ENCODE measurements at regions not wholly inside any gene's neighbourhood (a gene's known extent, or its start where the extent isn't known, plus 50 kb on each side); places are given as distances from the start of the nearest gene placed in this dataset.

DNA sequence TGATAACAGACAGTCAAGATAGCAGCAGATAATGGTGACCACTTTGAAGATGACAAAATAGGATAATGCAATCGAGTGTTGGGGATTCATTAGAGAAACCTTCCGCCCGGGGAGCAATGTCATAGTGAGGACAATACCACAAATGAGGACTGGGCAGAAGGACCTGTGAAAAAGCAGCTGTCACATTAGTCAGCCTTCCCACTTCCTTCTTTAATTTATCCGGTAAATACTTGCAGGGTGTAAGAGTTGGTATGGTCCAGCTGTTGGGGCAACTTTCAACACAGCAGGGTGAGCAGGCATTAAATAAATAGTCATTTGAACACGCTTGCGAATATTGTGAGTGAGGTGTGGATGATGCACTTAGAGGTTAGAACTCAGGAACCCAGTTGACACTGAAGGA, 132.5 kb upstream of the KIRREL3 start (continued):
- TF ChIP-seq, protein P1, sequence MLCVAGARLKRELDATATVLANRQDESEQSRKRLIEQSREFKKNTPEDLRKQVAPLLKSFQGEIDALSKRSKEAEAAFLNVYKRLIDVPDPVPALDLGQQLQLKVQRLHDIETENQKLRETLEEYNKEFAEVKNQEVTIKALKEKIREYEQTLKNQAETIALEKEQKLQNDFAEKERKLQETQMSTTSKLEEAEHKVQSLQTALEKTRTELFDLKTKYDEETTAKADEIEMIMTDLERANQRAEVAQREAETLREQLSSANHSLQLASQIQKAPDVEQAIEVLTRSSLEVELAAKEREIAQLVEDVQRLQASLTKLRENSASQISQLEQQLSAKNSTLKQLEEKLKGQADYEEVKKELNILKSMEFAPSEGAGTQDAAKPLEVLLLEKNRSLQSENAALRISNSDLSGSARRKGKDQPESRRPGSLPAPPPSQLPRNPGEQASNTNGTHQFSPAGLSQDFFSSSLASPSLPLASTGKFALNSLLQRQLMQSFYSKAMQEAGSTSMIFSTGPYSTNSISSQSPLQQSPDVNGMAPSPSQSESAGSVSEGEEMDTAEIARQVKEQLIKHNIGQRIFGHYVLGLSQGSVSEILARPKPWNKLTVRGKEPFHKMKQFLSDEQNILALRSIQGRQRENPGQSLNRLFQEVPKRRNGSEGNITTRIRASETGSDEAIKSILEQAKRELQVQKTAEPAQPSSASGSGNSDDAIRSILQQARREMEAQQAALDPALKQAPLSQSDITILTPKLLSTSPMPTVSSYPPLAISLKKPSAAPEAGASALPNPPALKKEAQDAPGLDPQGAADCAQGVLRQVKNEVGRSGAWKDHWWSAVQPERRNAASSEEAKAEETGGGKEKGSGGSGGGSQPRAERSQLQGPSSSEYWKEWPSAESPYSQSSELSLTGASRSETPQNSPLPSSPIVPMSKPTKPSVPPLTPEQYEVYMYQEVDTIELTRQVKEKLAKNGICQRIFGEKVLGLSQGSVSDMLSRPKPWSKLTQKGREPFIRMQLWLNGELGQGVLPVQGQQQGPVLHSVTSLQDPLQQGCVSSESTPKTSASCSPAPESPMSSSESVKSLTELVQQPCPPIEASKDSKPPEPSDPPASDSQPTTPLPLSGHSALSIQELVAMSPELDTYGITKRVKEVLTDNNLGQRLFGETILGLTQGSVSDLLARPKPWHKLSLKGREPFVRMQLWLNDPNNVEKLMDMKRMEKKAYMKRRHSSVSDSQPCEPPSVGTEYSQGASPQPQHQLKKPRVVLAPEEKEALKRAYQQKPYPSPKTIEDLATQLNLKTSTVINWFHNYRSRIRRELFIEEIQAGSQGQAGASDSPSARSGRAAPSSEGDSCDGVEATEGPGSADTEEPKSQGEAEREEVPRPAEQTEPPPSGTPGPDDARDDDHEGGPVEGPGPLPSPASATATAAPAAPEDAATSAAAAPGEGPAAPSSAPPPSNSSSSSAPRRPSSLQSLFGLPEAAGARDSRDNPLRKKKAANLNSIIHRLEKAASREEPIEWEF (IDR thresholded peaks at IDR 0.05; ENCODE audit: insufficient replicate concordance, low read depth, low read length): no peak
- no peak for TF ChIP-seq RUNX3 (IDR thresholded peaks at IDR 0.05; ENCODE audit: low read length)
- no peak for TF ChIP-seq SIX5 (IDR thresholded peaks at IDR 0.05; ENCODE audit: low read depth, low read length, severe bottlenecking)

DNA sequence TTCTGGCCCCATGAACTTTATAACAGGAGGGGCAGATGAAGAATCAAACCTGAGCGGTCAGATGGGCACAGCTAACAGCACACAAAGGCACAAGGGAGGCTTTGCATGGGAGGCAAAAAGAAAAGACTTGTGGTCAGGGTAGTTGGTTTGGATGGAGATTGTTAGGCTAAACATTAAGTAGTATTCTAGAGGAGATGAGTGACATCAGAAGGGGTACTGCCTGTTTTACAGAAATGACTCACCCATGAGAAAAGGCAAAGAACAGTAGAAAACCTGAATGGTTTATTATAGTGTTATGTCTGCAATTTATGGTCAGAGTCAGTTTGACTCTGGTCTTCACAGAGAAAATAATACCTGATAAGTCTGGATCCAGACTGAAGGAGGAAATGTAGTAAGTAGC, 129.8 kb upstream of the KIRREL3 start:
- no peak for FAIRE-seq
- H3K36me3 ChIP-seq (ENCODE audit: control insufficient read depth in 2 of 2, insufficient read depth in 2 of 2, low read length in 1 of 2): no peaks in the 10 kb centered on the region
- TF ChIP-seq ETV6 (conservative IDR thresholded peaks at IDR 0.05 in 1 of 2, IDR thresholded peaks at IDR 0.05 in 1 of 2; ENCODE audit: borderline replicate concordance in 1 of 2, low read depth in 1 of 2): no peak
- TF ChIP-seq RBBP5 (conservative IDR thresholded peaks at IDR 0.05): no peak
- TF ChIP-seq, protein P2, sequence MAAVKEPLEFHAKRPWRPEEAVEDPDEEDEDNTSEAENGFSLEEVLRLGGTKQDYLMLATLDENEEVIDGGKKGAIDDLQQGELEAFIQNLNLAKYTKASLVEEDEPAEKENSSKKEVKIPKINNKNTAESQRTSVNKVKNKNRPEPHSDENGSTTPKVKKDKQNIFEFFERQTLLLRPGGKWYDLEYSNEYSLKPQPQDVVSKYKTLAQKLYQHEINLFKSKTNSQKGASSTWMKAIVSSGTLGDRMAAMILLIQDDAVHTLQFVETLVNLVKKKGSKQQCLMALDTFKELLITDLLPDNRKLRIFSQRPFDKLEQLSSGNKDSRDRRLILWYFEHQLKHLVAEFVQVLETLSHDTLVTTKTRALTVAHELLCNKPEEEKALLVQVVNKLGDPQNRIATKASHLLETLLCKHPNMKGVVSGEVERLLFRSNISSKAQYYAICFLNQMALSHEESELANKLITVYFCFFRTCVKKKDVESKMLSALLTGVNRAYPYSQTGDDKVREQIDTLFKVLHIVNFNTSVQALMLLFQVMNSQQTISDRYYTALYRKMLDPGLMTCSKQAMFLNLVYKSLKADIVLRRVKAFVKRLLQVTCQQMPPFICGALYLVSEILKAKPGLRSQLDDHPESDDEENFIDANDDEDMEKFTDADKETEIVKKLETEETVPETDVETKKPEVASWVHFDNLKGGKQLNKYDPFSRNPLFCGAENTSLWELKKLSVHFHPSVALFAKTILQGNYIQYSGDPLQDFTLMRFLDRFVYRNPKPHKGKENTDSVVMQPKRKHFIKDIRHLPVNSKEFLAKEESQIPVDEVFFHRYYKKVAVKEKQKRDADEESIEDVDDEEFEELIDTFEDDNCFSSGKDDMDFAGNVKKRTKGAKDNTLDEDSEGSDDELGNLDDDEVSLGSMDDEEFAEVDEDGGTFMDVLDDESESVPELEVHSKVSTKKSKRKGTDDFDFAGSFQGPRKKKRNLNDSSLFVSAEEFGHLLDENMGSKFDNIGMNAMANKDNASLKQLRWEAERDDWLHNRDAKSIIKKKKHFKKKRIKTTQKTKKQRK (IDR thresholded peaks at IDR 0.05; ENCODE audit: low read depth, low read length): no peak
- no peak for TF ChIP-seq NR2C1 (IDR thresholded peaks at IDR 0.05)
- no peak for TF ChIP-seq HCFC1 (IDR thresholded peaks at IDR 0.05; ENCODE audit: low read length)
- TF ChIP-seq, protein P3, sequence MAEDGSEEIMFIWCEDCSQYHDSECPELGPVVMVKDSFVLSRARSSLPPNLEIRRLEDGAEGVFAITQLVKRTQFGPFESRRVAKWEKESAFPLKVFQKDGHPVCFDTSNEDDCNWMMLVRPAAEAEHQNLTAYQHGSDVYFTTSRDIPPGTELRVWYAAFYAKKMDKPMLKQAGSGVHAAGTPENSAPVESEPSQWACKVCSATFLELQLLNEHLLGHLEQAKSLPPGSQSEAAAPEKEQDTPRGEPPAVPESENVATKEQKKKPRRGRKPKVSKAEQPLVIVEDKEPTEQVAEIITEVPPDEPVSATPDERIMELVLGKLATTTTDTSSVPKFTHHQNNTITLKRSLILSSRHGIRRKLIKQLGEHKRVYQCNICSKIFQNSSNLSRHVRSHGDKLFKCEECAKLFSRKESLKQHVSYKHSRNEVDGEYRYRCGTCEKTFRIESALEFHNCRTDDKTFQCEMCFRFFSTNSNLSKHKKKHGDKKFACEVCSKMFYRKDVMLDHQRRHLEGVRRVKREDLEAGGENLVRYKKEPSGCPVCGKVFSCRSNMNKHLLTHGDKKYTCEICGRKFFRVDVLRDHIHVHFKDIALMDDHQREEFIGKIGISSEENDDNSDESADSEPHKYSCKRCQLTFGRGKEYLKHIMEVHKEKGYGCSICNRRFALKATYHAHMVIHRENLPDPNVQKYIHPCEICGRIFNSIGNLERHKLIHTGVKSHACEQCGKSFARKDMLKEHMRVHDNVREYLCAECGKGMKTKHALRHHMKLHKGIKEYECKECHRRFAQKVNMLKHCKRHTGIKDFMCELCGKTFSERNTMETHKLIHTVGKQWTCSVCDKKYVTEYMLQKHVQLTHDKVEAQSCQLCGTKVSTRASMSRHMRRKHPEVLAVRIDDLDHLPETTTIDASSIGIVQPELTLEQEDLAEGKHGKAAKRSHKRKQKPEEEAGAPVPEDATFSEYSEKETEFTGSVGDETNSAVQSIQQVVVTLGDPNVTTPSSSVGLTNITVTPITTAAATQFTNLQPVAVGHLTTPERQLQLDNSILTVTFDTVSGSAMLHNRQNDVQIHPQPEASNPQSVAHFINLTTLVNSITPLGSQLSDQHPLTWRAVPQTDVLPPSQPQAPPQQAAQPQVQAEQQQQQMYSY (CRISPR knock-in tag; IDR thresholded peaks at IDR 0.05): no peak
- no peak for TF ChIP-seq DPF2 (IDR thresholded peaks at IDR 0.05)
- no peak for TF ChIP-seq CREM (IDR thresholded peaks at IDR 0.05; ENCODE audit: low read depth)
- no peak for TF ChIP-seq TBL1XR1 (IDR thresholded peaks at IDR 0.05; ENCODE audit: low read depth, low read length)

More for the DNA sequence above, 129.8 kb upstream of the KIRREL3 start:
- H3K9me3 ChIP-seq (replicated peaks; ENCODE audit: control insufficient read depth, insufficient read depth, low read length): no peaks in the 10 kb centered on the region
- in situ Hi-C loops (cut with MboI) (no loop called here), intact Hi-C loops (cut with micrococcal nuclease; ENCODE audit: unreplicated experiment) (no loop called here)
- no TSS peak for BruUV-seq (replicated peaks)
- no peaks in the 10 kb centered on the region for H3K79me2 ChIP-seq (ENCODE audit: control insufficient read depth, insufficient read depth, low read length)
- no peak overlapping the region for H3K27ac ChIP-seq (ENCODE audit: control insufficient read depth, insufficient read depth)
- ATAC-seq (no peak; the same call in 2 of the 3 replicates), DNase-seq (ENCODE audit: low read depth, low spot score) (no peak)
- SMC1A ChIA-PET (ENCODE audit: uncharacterized antibody, unreplicated experiment): no interaction called here
- RAD21 ChIA-PET (ENCODE audit: unreplicated experiment): no interaction called here
- H3K9ac ChIP-seq (ENCODE audit: control insufficient read depth, insufficient read depth, low read length): no peak overlapping the region
- no peak overlapping the region for H3K4me2 ChIP-seq (ENCODE audit: control insufficient read depth, insufficient read depth)
- no peaks in the 10 kb centered on the region; a peak in 2 of 4 replicates for H3K27me3 ChIP-seq (replicated peaks in 1 of 2; ENCODE audit: control insufficient read depth in 2 of 2, insufficient read depth in 2 of 2, low read length in 1 of 2)
- CTCF ChIA-PET: no interaction called here
- POLR2A ChIA-PET: no interaction called here
- H2AFZ ChIP-seq (ENCODE audit: control insufficient read depth, low read depth, low read length): no peak overlapping the region
- H4K20me1 ChIP-seq (ENCODE audit: control insufficient read depth, insufficient read depth): no peaks in the 10 kb centered on the region
- WGBS (ENCODE audit: insufficient coverage, insufficient replicate concordance, low lambda C conversion rate, missing lambda C conversion rate): 0% methylated on average over 1 of the region's 1 CpG
- H3K4me3 ChIP-seq: no peak overlapping the region
- no peaks in the 10 kb centered on the region for H3K4me1 ChIP-seq (ENCODE audit: control insufficient read depth, insufficient read depth, low read length)

Data from GM12878 (cell line).